ENCODE measurements at regions not wholly inside any gene's neighbourhood (a gene's known extent, or its start where the extent isn't known, plus 50 kb on each side); places are given as distances from the start of the nearest gene placed in this dataset.

GRCh38 chr18:78499586-78499985, 480.0 kb upstream of the SALL3 start:
- H3K4me3 ChIP-seq (replicated peaks in 1 of 4; ENCODE audit: control extremely low read depth in 1 of 4, insufficient read depth in 1 of 4, low read depth in 3 of 4, low read length in 4 of 4): no peak overlapping the region
- no peaks in the 10 kb centered on the region for H3K4me1 ChIP-seq (ENCODE audit: control insufficient read depth, extremely low read depth, insufficient read depth, low read length)
- H3K9me3 ChIP-seq (ENCODE audit: control insufficient read depth, insufficient read depth, low read depth, low read length): no peaks in the 10 kb centered on the region
- H3K4me2 ChIP-seq (ENCODE audit: extremely low read depth, insufficient read depth, low read length): no peak overlapping the region
- no peak for DNase-seq (ENCODE audit: low read depth in 2 of 2)
- H3K36me3 ChIP-seq (ENCODE audit: control insufficient read depth, insufficient read depth, low read length): no peaks in the 10 kb centered on the region
- TF ChIP-seq EZH2 (IDR thresholded peaks at IDR 0.05; ENCODE audit: low read length, missing control alignments): no peak
- TF ChIP-seq, protein P1, sequence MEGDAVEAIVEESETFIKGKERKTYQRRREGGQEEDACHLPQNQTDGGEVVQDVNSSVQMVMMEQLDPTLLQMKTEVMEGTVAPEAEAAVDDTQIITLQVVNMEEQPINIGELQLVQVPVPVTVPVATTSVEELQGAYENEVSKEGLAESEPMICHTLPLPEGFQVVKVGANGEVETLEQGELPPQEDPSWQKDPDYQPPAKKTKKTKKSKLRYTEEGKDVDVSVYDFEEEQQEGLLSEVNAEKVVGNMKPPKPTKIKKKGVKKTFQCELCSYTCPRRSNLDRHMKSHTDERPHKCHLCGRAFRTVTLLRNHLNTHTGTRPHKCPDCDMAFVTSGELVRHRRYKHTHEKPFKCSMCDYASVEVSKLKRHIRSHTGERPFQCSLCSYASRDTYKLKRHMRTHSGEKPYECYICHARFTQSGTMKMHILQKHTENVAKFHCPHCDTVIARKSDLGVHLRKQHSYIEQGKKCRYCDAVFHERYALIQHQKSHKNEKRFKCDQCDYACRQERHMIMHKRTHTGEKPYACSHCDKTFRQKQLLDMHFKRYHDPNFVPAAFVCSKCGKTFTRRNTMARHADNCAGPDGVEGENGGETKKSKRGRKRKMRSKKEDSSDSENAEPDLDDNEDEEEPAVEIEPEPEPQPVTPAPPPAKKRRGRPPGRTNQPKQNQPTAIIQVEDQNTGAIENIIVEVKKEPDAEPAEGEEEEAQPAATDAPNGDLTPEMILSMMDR (conservative IDR thresholded peaks at IDR 0.05 in 1 of 2, IDR thresholded peaks at IDR 0.05 in 1 of 2; ENCODE audit: low read depth in 1 of 2, low read length in 2 of 2): no peak
- no peak overlapping the region for H2AFZ ChIP-seq (ENCODE audit: low read length)
- no peaks in the 10 kb centered on the region for H4K20me1 ChIP-seq (ENCODE audit: control insufficient read depth, extremely low read depth, insufficient read depth, low read length)
- no peaks in the 10 kb centered on the region for H3K79me2 ChIP-seq (ENCODE audit: control insufficient read depth, insufficient read depth, low read length)
- H3K27me3 ChIP-seq (ENCODE audit: control insufficient read depth, insufficient read depth, low read length): no peaks in the 10 kb centered on the region
- H3K27ac ChIP-seq (ENCODE audit: insufficient read depth, low read length): no peak overlapping the region
- H3K9ac ChIP-seq (ENCODE audit: insufficient read depth, low read length): no peak overlapping the region

DNA sequence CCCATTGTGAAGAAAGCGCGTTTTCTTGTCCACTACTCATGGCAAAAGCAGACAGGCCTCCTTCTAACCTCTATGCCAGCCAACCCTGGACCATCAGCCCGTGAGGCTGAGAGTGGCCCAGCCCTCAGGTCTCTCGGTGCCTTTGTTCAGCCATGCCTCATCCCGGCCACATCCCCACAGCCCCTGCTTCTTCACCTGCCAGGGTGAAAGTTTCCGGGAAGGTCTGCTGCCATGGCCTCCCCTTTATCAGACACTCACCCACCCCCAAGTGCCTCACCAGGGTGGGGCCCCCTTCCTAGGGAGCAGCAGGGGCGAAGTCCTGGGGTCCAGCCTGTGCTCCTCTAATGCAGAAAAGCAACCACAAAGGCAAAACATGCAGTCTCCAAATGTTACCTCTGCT, 478.4 kb upstream of the SALL3 start:
- no peak overlapping the region for H3K27ac ChIP-seq (ENCODE audit: insufficient read depth, low read length)
- H3K79me2 ChIP-seq (ENCODE audit: control insufficient read depth, insufficient read depth, low read length): no peaks in the 10 kb centered on the region
- DNase-seq (ENCODE audit: low read depth in 2 of 2): no peak
- H2AFZ ChIP-seq (ENCODE audit: low read length): no peak overlapping the region
- no peak overlapping the region for H3K4me2 ChIP-seq (ENCODE audit: extremely low read depth, insufficient read depth, low read length)
- no peaks in the 10 kb centered on the region for H3K27me3 ChIP-seq (ENCODE audit: control insufficient read depth, insufficient read depth, low read length)
- no peaks in the 10 kb centered on the region for H3K4me1 ChIP-seq (ENCODE audit: control insufficient read depth, extremely low read depth, insufficient read depth, low read length)
- no peaks in the 10 kb centered on the region for H3K9me3 ChIP-seq (ENCODE audit: control insufficient read depth, insufficient read depth, low read depth, low read length)
- no peak overlapping the region for H3K9ac ChIP-seq (ENCODE audit: insufficient read depth, low read length)
- H4K20me1 ChIP-seq (ENCODE audit: control insufficient read depth, extremely low read depth, insufficient read depth, low read length): no peaks in the 10 kb centered on the region
- no peak overlapping the region for H3K4me3 ChIP-seq (replicated peaks in 1 of 4; ENCODE audit: control extremely low read depth in 1 of 4, insufficient read depth in 1 of 4, low read depth in 3 of 4, low read length in 4 of 4)
- H3K36me3 ChIP-seq (ENCODE audit: control insufficient read depth, insufficient read depth, low read length): no peaks in the 10 kb centered on the region
- no peak for TF ChIP-seq EZH2 (IDR thresholded peaks at IDR 0.05; ENCODE audit: low read length, missing control alignments)
- TF ChIP-seq, protein P1 (conservative IDR thresholded peaks at IDR 0.05 in 1 of 2, IDR thresholded peaks at IDR 0.05 in 1 of 2; ENCODE audit: low read depth in 1 of 2, low read length in 2 of 2): no peak

DNA sequence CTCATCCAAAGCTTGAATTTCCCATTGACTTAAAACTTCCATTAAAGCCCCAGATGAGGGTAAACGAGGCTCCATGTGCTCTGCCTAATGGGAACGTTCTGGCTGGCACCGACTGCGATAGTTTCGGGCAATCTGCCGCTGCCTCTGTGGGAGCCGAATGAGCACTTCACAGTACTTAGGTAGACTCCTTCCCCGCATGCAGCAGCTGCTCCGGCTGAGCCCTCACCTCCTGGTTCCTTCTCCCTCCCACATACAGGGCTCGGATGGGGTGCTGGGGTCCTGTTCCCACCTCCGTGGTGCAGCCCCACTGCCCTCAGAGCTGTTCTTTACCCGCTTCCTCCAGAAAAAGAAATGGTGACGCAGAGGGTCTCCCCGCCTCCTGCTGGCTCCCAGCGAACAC, 476.5 kb upstream of the SALL3 start:
- no peak for TF ChIP-seq EZH2 (IDR thresholded peaks at IDR 0.05; ENCODE audit: low read length, missing control alignments)
- TF ChIP-seq, protein P1 (conservative IDR thresholded peaks at IDR 0.05 in 1 of 2, IDR thresholded peaks at IDR 0.05 in 1 of 2; ENCODE audit: low read depth in 1 of 2, low read length in 2 of 2): no peak
- H2AFZ ChIP-seq (ENCODE audit: low read length): no peak overlapping the region
- no peak overlapping the region for H3K27ac ChIP-seq (ENCODE audit: insufficient read depth, low read length)
- no peak overlapping the region for H3K4me3 ChIP-seq (replicated peaks in 1 of 4; ENCODE audit: control extremely low read depth in 1 of 4, insufficient read depth in 1 of 4, low read depth in 3 of 4, low read length in 4 of 4)
- no peak overlapping the region for H3K9ac ChIP-seq (ENCODE audit: insufficient read depth, low read length)
- H3K9me3 ChIP-seq (ENCODE audit: control insufficient read depth, insufficient read depth, low read depth, low read length): no peaks in the 10 kb centered on the region
- no peak for DNase-seq (ENCODE audit: low read depth in 2 of 2)
- no peaks in the 10 kb centered on the region for H3K36me3 ChIP-seq (ENCODE audit: control insufficient read depth, insufficient read depth, low read length)
- no peaks in the 10 kb centered on the region for H3K79me2 ChIP-seq (ENCODE audit: control insufficient read depth, insufficient read depth, low read length)
- H3K27me3 ChIP-seq (ENCODE audit: control insufficient read depth, insufficient read depth, low read length): no peaks in the 10 kb centered on the region
- H3K4me1 ChIP-seq (ENCODE audit: control insufficient read depth, extremely low read depth, insufficient read depth, low read length): no peaks in the 10 kb centered on the region
- no peaks in the 10 kb centered on the region for H4K20me1 ChIP-seq (ENCODE audit: control insufficient read depth, extremely low read depth, insufficient read depth, low read length)
- H3K4me2 ChIP-seq (ENCODE audit: extremely low read depth, insufficient read depth, low read length): no peak overlapping the region

All from fibroblast of lung (primary cell).